ENCODE measurements at regions not wholly inside any gene's neighbourhood (a gene's known extent, or its start where the extent isn't known, plus 50 kb on each side); places are given as distances from the start of the nearest gene placed in this dataset.

DNA sequence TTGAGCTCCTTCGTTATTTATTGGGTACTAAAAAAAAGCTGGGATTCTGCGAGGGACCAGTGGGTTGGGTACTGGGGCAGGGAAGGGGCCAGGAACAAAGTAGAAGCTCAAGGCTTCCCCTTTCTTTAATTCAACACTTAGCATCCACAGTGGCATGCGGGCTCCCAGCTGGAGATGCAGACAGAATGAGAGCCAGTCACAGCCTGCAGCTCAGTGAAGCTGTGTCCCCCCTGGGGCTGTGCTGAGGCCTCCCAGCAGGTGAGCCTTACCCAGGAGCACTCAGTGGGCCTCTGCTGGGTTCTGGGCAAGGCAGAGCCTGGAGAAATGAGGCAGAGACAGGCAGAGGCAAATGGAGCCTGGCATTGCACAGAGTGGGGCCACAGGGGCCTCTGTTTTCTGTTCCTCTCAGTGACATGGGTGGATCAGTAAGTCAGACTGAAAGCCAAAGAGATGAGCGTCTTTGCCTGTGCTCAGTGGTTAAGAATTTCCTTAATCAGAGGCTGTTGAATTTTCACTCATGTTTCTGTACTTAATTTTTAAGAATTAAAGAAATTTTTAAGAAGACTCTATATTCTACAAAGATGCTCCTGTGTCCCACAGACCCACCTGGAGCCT, 181.4 kb upstream of the RBPJ start:
- DNase-seq (ENCODE audit: low read depth) = no peak

DNA sequence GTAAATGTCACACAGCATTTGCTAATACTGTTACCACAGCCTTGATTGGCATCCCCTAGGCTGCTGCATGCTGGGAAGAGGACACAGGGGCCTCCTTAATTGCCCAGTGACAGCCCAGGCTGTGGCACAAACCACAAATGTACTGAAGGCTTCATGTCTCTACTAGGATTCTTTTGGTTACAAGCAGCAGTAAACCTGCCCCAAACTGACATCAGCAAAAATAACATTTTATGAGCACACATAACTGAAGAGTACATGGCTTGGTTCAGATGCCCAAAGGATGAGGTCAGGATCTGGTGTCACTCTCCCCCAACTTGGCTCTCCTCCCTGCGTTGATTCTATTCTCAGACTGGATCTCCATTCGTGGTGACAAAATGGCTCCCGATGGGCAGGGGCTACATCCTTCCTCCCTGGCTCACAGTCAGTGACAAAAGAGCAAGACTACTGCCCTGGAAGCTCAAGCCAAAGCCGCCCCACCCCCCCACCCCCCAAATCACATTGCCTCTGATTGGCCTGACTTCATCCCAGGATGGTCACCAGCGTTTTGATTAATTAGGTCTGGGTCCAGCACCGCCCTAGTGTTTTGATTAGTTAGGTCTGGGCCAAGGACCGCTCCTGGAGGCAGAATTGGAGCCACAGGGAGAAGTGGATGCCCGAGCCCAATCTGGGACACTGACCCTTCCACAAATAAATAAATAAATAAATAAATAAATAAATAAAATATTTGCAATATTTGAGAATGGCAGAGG, 180.5 kb upstream of the RBPJ start:
- peak; percentile 70 for DNase-seq (ENCODE audit: low read depth)

DNA sequence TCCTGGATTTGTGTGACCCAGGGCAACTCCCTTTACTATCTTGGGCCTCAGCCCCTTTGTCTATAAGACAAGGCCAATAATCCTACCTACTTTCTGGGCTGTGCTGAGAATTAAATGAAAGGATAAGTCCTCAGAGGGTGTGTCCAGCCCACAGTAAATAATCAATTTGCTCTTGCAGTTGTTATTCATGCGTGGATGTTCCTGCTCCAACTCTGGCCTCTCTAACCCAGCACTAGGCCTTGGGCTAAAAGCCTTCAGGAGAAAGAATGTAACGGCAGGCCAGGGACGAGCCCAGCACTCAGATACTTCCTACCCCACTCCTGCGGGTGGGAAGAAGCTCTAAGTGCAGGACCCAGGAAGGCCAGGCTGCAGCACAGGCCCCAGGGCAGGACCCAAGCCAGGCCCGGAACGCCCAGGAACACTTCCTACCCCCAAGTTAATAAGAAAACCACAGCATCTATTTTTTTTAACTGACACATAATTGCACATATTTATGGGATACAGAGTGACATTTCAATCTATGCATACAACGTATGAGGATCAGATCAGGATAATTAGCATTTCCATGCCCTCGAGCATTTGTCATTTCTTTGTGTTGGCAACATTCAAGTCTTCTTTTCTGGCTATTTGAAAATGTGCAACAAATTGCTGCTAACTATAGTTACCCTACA, 179.6 kb upstream of the RBPJ start:
- DNase-seq (ENCODE audit: low read depth) = no peak

DNA sequence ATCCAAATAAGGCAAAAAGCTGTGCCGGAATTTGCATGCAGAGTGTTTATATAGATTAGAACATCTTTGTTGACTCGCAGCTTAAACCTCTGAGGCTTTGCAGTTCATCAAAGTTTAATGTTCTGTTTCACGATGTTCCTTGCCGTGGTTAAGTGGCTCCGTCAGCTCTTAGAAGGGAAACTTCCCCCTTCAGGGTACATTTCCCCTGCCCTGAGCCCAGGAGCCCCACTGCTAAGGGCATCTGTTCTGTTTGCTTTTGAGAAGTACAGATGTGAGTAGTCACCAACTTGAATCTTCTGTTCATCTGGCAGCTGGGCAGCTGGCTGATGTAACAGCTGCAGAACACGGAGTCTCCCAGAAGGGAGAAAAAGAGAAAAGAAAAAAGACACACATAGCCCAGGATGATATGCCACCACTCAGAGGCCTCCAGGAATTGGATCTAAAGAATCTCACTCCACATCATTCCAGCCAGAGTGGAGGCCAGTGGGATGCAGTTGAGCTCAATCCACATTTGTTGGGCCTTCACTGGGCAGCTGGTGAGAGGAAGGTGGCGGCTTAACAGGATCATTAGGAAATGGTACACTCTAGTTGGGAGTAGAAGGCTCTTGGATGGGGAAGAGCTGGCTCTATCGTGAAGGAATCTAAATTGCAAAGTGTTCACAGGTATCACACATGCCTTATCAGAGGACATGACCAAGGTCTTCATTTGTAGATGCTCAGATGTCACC, 178.7 kb upstream of the RBPJ start:
- no peak for DNase-seq (ENCODE audit: low read depth)

DNA sequence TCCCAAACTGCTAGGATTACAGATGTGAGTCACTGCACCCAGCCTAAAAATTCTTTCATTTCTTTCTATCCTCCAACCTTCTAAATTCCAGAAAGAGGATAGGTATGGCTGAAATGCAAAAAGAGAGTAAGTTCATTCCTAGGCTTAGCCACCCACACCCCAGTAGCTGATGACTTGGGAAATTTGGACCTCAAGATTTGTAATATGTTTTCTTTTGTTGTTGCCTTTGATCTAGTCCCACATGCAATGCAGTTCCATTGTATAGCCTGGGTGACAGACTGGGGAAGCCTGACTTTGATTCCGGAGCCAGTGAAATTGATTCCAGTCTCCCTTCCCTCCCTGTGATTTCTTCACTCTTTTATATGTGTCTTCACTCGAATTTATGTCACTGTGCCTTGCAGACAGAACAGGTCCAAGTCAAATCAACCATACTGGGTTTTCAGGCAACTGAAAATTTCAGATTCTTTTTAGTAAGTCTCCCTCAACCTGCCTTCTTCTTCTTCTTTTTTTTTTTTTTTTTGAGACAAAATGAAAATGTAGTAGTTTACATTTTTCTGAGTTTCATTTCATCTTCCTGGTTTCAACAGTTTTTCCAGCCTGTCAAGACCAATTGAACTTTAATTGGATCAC, 176.2 kb upstream of the RBPJ start:
- DNase-seq (ENCODE audit: low read depth) = no peak

DNA sequence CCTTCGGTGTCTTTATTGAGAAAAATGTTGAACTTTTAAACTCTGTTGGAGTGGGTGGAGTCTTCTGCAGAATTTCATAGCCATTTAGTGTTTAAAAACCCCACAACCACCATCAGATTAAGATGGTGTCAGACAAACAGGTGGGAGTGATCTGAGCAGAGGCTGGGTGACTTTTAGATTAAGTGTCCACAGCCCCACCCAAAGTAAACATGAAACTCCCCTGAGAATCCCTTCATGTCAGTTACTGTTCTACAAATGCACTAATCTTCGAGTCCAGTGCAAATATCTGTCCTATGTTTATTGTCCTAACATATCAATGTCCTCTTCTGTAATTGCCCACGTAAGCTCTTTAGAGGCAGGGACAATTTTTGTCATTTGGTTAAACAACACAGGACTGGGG, 175.6 kb upstream of the RBPJ start:
- DNase-seq (ENCODE audit: low read depth) = no peak

DNA sequence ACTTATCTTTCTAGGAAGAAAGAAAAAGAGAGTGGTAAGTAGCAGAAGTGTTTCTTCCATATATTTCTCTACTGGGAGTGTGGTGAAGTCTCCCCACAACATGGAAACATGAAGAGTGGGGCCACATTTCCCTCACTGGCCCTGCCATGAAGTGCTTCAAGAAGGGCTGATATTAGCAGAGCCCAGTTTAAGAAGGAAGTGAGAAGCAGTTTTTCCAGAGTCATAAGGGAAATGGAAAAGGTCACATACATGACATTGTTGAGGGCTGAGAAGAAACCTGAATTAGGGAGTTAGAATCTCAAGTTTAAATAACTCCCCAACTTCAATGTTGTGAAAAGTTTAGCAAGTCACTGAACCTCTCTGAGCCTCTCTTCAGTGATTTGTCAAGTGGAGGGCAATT, 171.9 kb upstream of the RBPJ start:
- DNase-seq (ENCODE audit: low read depth) = no peak

DNA sequence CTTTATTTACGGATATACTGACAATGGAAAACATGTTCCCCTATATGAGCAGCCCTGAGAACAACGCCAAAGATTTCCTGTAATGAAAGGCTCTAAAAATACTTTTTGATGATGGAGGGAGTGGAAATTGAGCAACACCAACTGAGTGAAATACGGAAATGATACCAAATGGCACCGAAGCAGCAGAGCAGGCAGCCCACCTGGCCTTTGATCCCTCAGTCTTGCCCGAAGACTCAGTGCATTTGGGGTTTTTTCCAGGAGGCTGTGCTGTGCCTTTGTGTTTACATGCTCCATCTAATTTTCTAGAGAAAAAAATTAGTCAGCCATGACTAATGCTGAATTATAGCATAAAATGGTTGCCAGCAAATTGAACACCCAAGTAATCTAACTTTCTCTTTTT, 169.9 kb upstream of the RBPJ start:
- DNase-seq (ENCODE audit: low read depth) = no peak

DNA sequence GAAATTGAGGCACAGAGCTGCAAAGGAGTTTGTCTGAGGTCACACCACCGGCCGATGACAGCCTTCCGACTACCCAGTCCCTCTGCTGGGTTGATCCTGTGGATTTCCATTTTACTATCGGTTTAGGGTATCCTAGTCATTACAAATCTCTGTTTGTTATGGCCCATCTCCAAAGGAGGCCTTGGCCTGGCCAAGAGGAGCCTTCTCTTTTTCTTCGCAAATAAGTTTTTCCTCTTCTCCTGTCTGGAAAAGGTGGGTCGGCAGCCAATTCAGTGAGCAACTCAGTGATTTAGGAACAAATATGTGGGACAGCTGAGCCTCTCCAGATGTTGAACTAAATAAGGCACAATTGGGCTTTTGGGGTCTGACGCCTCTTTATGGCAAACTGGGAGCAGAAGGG, 169.2 kb upstream of the RBPJ start:
- no peak for DNase-seq (ENCODE audit: low read depth)

DNA sequence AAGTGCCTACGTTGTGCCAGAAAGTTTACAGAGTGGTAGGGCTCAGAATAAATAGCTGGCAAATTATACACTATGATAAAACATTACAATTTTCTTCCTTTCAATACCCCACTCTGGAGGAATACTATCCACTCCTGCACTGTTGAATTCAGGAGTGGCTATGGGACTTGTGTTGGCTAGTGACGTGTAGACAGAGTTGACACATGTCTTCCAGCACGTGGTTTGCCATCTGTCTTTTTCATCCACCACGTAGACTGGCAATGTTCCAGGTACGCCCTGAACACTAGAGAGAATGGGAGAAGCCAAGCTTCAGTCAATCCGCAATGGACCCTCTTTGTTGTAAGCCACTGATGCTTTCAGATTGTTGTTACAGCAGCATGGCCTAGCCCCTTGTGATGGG, 168.8 kb upstream of the RBPJ start:
- no peak for DNase-seq (ENCODE audit: low read depth)

DNA sequence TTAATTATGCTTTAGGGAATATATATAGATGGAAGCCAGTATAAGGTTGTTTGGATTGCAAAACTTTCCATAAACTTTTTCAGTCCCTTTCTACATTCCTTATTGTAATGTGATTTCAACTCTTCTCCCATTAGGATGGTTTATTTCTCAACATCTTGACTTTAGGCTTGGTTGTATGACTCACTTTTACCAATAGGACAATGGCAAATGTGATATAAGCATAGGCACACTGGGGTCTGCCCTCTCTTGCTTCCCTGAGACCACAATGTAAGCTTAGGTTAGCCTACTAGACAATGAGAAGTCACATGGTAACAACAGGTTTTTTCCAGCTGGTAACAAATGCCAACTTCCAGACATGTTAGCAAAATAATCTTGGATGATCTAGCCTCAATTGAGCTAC, 163.3 kb upstream of the RBPJ start:
- no peak for DNase-seq (ENCODE audit: low read depth)

DNA sequence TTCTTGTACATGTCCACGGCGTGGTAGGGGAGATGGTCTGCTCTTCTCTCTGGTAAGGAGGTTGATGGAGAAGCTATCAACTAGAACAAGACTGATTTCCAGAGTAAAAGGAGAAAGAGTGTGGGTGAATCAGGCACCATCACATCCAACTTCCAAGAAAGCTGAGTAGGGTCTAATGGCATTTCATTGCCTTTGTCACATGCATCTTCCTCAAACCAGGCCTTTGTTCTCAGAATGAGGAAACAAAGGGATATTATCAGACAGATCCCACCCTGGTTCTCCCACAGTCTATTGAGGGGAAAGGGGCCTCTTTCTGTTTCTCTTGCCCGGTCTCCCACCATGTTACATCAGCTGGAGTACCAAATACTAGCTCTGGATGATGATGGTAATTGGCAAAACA, 160.2 kb upstream of the RBPJ start:
- no peak for DNase-seq (ENCODE audit: low read depth)

DNA sequence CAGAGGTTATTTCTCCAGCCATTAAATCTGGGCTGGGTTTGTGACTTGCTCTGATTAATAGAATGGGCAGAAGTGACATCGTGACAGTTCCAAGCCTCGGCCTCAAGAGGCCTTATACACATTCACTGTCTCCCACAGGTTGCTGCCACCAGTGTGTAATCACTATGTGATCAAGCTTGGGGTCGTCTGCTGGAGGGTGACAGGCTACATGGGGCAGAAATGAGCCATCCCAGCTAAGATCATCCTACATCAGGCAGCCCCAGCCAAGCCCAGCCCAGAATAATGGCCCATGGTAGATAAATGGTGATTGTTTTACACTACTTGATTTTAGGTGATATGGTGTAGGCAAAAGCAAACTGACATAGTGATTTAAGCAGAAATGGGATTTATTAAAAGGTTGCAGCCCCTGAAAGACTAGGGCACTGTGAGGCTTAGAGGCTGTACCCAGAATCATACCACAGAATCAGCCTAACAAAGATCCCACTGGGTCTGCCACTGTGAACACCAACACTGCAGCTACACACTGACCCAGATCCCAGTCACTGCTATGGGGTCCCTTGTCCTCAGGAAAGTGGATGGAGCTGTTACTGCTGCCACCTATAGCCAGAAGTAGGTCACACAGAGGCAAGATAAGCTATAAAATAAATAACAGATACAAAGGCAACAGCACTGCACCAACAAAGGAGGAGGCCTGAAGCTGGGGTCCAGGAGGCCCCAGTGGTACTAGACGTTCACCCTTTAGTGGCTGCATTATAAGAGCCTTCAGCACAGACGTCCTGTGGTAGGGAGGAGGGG, 159.6 kb upstream of the RBPJ start:
- no peak for DNase-seq (ENCODE audit: low read depth)

DNA sequence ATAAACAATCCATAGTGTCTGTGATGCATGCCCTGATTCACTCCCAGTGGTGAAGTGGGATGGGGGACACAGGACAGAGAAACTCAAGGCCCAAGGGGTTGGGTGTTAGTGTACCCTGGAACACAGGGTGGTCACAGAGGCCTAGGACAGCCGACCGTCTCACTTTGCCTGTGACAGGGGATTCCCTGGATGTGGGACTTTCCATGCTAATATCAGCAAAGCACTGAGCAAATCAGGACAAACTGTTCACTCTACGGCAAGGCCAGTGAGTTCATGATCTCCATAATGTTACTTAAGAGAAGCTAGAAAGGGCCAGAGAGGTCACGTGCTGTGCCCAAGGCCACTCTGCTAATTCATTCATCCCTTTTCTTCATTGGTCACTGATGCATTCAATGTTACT, 158.7 kb upstream of the RBPJ start:
- DNase-seq (ENCODE audit: low read depth) = no peak

DNA sequence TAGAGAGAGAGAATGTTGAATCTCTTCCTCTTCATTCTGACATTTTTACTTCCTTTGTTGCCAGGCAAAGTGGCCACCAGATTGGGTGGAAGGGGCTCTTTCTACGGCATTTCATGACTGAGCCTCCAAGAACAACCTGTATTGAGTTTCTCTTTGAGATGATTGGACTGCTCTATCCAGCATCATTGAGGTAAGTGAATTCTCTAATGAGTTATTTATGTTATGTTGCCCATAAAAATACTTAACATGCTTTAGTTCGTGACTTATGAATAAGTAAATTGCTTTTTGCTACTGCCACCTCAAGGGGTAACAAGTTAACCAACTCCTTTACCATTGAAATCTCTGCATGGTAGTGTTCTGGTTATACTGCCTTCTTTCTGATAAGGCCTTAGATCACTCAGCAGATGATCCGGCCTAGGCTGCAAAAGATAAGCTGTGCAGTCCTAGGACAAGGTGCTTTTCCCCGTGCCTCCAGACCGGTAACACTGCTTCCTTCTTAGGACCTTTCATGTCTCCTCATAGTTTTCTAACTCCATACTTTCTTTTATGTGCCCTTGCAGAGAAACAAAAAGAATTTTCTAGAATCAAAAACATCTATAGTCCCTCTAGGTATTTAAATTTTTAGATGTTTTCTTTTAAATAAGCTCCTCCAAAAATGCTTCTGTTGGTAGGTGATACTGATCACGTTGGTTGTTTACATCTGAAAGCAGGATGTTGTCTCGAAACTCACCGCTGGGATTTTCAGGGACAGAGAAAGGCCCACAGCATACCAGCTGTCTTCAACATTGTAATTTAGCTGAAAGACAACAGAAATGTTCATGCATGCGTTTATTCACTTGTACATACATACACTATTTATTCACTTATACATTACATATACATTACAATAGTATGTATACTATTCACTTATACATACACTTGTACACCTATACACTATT, 157.1 kb upstream of the RBPJ start:
- no peak for DNase-seq (ENCODE audit: low read depth)

DNA sequence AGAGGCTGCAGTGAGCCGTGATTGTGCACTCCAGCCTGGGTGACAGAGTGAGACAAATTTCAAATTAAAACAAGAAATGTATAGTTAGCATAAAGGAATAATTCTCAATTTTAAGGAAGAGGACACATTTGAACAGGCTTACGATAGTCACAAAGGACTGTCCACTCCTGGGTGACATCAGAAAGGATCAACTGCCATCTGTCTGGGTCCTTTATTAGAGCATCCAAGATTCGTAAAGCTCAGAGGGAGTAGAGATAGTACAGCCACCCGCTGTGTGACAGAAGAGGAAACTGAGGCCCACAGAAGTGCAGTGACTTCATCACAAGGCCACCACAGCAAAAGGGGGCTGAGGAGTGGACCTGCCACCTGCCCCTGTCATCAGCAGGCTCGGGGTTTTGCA, 149.3 kb upstream of the RBPJ start:
- DNase-seq (ENCODE audit: low read depth) = no peak

DNA sequence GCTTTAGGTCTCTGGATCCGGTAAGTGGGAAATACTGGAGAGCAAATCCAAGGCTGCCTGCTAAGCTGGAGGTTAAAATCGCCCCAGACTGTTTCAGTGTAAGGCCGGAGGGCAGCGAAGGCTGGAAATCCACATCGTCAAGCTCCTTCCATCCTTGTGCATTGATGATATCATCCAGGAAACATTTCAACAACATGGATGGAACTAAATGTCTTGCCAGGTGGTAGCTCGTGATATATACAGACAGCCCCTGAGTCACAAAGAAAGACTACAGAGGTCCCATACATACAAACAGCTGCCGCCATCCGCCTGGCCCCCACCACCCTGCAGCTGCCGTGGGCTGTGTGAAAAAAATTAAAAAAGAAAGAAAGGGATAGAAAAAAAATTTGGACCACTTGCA, 148.9 kb upstream of the RBPJ start:
- no peak for DNase-seq (ENCODE audit: low read depth)

DNA sequence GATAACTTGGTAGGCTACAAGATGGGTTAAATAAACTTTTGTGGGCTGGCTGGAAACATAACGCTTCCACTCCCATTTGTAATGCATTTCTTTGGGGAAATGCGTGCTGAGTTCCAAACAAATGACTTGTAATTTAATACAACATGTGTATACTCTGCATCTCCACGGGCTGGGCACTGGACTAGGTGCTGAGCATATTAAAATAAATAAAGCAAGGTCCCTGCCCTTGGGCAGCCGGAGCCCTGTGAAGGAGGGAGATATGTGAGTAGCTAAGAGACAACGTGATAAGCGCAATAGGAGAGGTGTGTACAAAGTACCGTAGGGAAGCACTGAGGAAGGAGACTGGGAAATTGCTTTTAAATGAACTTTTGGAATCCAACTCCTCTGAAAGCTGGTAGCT, 147.2 kb upstream of the RBPJ start:
- DNase-seq (ENCODE audit: low read depth) = no peak

DNA sequence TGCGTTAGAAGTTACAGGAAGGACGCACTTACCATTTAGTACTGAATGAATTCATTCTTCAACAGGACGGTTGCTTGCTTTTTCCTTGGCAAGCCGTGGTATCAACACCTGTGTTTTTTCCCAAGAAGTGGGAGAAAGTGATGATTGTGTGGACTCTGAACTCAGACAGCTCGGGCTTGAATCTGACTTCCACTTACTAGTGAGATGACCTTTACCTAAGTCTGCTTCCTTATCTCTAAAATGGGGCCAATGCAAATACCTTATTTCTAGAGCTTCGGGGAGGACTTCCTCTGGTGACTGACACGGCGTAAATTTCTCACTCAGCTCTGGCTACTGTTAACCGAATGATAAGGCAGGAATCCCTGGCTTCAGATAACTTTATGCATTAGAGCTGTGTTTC, 146.8 kb upstream of the RBPJ start:
- no peak for DNase-seq (ENCODE audit: low read depth)

DNA sequence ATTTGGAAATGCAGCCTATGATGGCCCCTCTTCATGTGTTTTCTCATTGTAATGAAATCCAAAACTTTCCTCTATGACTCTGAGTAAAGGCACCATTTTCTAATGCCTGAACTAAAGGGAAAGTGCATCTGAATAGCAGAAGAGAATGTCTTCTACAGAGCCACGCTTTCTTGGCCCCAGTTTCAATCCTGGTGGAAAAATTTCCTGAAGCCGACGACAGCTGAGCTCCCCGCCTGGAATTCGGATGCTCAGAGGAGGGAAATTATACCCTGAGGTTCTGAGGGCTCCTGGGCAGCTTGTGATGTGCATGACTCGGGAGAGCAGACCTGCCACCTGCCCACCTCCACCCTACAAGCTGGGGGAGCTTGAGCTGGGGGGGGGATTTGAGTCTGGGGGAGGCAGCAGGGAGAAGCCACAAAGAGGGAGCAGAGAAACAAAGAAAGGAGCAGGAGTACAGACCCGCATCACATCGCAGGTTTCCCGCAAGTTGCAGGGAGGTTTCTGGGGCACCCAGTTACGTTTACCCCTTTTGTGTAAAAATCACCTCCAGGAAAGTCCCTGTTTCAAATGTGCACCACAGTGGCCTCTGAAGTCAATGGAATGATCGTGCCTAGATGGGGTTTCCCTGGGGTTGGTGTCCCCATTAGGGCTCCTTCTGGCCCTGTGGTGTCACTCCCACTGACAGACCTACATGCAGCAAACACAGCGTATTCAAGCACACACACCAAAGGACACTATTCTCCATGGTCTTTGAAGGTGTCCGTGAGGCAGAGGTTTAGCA, 145.6 kb upstream of the RBPJ start:
- DNase-seq (ENCODE audit: low read depth) = no peak
